WTC11 (cell line): ENCODE measurements at regions not wholly inside any gene's neighbourhood (a gene's known extent, or its start where the extent isn't known, plus 50 kb on each side); places are given as distances from the start of the nearest gene placed in this dataset.

Experiments
- ATAC-seq: fragments of 200-7000 bp; cut with Tn5 transposase; 2 replicates; pipeline ENCODE4 v1.10.0; 2021; ENCODE audit warnings: mild to moderate bottlenecking, moderate library complexity
- CTCF ChIA-PET: fragments of 300-600 bp; sonication (Branson Sonifier 250); formaldehyde crosslinking; loops from one replicate; lab custom pipeline; 2021; ENCODE audit warnings: antibody characterized with exemption; lab: Charles Lee
- POLR2A ChIA-PET: fragments of 350-600 bp; sonication (Branson Sonifier 250); formaldehyde crosslinking; loops from one replicate; lab custom pipeline; 2021; ENCODE audit warnings: antibody characterized with exemption; lab: Charles Lee
- DNase-seq: peaks from one replicate; pipeline ENCODE4 v3.0.0; 2021; ENCODE audit warnings: low spot score
- H3K27ac Mint-ChIP-seq: 2 replicates; pipeline ENCODE4 v1.8.0; 2021; ENCODE audit warnings: mixed read lengths
- H3K27me3 Mint-ChIP-seq: 2 replicates; pipeline ENCODE4 v1.8.0; 2021; ENCODE audit warnings: low read depth, mild to moderate bottlenecking, moderate library complexity, mixed read lengths
- H3K36me3 Mint-ChIP-seq: 2 replicates; pipeline ENCODE4 v1.8.0; 2021; ENCODE audit warnings: mixed read lengths
- H3K4me1 Mint-ChIP-seq: 2 replicates; pipeline ENCODE4 v1.8.0; 2022; ENCODE audit warnings: mixed read lengths
- H3K4me3 Mint-ChIP-seq: 2 replicates; pipeline ENCODE4 v1.8.0; 2021; ENCODE audit warnings: mild to moderate bottlenecking, moderate library complexity, mixed read lengths
- H3K9me3 Mint-ChIP-seq: 2 replicates; pipeline ENCODE4 v1.8.0; 2021; ENCODE audit warnings: mixed read lengths
- AR ChIP-seq: fragments of 250-450 bp; sonication (Bioruptor Pico); IDR thresholded peaks from 2 replicates; pipeline ENCODE4 v1.9.0; 2021; ENCODE audit warnings: mild to moderate bottlenecking
- ATF2 ChIP-seq: sonication (generic); formaldehyde crosslinking; IDR thresholded peaks from 2 replicates; pipeline ENCODE4 v1.8.1; 2022; ENCODE audit warnings: low read depth, missing genetic modification reagents, borderline replicate concordance
- ATF6 ChIP-seq: sonication (generic); formaldehyde crosslinking; IDR thresholded peaks from 2 replicates; pipeline ENCODE4 v1.8.1; 2023; ENCODE audit warnings: mild to moderate bottlenecking, missing genetic modification reagents
- CREB1 ChIP-seq: sonication (generic); formaldehyde crosslinking; IDR thresholded peaks from 2 replicates; pipeline ENCODE4 v1.8.0; 2023; ENCODE audit warnings: mild to moderate bottlenecking, missing genetic modification reagents
- ELF4 ChIP-seq: sonication (generic); formaldehyde crosslinking; IDR thresholded peaks from 2 replicates; pipeline ENCODE4 v1.8.1; 2022; ENCODE audit warnings: low read depth, mild to moderate bottlenecking, moderate library complexity, missing genetic modification reagents
- EMX1 ChIP-seq: fragments of 250-450 bp; sonication (Bioruptor Pico); IDR thresholded peaks from 2 replicates; pipeline ENCODE4 v1.8.0; 2021; ENCODE audit warnings: mild to moderate bottlenecking
- FOXP1 ChIP-seq: sonication (generic); formaldehyde crosslinking; IDR thresholded peaks from 2 replicates; pipeline ENCODE4 v1.8.0; 2022; ENCODE audit warnings: missing genetic modification reagents, mild to moderate bottlenecking, moderate library complexity, borderline replicate concordance
- GTF2I ChIP-seq: fragments of 250-450 bp; sonication (Bioruptor Pico); conservative IDR thresholded peaks from 2 replicates; pipeline ENCODE4 v1.4.0; 2021; ENCODE audit warnings: mild to moderate bottlenecking
- HMGXB4 ChIP-seq: sonication (generic); formaldehyde crosslinking; IDR thresholded peaks from 2 replicates; pipeline ENCODE4 v1.8.1; 2023; ENCODE audit warnings: mild to moderate bottlenecking, moderate library complexity, missing genetic modification reagents
- MLX ChIP-seq: sonication (generic); formaldehyde crosslinking; IDR thresholded peaks from 2 replicates; pipeline ENCODE4 v1.8.1; 2023; ENCODE audit warnings: mild to moderate bottlenecking, missing genetic modification reagents, moderate library complexity
- NR3C1 ChIP-seq: sonication (generic); formaldehyde crosslinking; conservative IDR thresholded peaks from 2 replicates; pipeline ENCODE4 v1.8.1; 2023; ENCODE audit warnings: low read depth, mild to moderate bottlenecking, missing genetic modification reagents
- RORB ChIP-seq: fragments of 250-450 bp; sonication (Bioruptor Pico); IDR thresholded peaks from 2 replicates; pipeline ENCODE4 v1.9.0; 2021; ENCODE audit warnings: mild to moderate bottlenecking
- SMAD3 ChIP-seq: sonication (generic); formaldehyde crosslinking; IDR thresholded peaks from 2 replicates; pipeline ENCODE4 v1.8.0; 2022; ENCODE audit warnings: missing genetic modification reagents, mild to moderate bottlenecking, borderline replicate concordance
- TCF7 ChIP-seq: sonication (generic); formaldehyde crosslinking; IDR thresholded peaks from 2 replicates; pipeline ENCODE4 v1.8.0; 2022; ENCODE audit warnings: mild to moderate bottlenecking, low read depth, missing genetic modification reagents, moderate library complexity
- ZBTB21 ChIP-seq: sonication (generic); formaldehyde crosslinking; IDR thresholded peaks from 2 replicates; pipeline ENCODE4 v1.8.1; 2023; ENCODE audit warnings: mild to moderate bottlenecking, missing genetic modification reagents, borderline replicate concordance
- ZNF423 ChIP-seq: fragments of 250-450 bp; sonication (Bioruptor Pico); IDR thresholded peaks from 2 replicates; pipeline ENCODE4 v2.1.2; 2022; ENCODE audit warnings: mild to moderate bottlenecking, moderate library complexity
- TF ChIP-seq, protein P1 (sequence below): sonication (generic); formaldehyde crosslinking; IDR thresholded peaks from 2 replicates; pipeline ENCODE4 v1.8.0; 2022; ENCODE audit warnings: mild to moderate bottlenecking, missing genetic modification reagents
- TF ChIP-seq, protein P2 (sequence below): sonication (generic); formaldehyde crosslinking; IDR thresholded peaks from 2 replicates; pipeline ENCODE4 v1.8.0; 2022; ENCODE audit warnings: mild to moderate bottlenecking, missing genetic modification reagents

- TF ChIP-seq, protein P1, sequence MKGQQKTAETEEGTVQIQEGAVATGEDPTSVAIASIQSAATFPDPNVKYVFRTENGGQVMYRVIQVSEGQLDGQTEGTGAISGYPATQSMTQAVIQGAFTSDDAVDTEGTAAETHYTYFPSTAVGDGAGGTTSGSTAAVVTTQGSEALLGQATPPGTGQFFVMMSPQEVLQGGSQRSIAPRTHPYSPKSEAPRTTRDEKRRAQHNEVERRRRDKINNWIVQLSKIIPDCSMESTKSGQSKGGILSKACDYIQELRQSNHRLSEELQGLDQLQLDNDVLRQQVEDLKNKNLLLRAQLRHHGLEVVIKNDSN (CRISPR knock-in tag), result no peak
Measured at GRCh38 chr5:101878190-101878589, 417.9 kb downstream of the SLCO4C1 start (continued).

DNA sequence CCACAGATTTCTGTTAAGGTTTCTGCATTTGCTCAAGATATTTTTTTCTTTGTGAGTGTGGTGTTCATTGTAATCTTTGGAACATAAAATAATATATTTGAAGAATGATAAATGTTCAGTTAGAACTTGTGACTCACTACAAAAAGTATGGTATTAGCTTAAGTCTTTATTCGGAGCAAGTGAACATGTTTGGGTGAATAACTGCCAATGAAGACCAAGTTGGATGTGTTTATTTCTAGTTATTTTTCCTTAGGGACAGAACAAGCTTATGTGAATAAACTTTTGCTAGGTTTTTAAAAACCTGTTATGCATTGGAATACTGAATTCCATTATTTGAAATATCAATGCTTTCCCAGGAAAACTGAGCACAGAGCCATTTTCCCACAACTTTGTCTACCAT lies 418.6 kb downstream of the SLCO4C1 start:
- Mint-ChIP-seq H3K9me3 (no peaks in the 10 kb centered on the region), H3K27ac (no peak overlapping the region), H3K27me3 (no peaks in the 10 kb centered on the region)
- no peak for DNase-seq
- POLR2A ChIA-PET, result no interaction called here
- TF ChIP-seq, protein P2, sequence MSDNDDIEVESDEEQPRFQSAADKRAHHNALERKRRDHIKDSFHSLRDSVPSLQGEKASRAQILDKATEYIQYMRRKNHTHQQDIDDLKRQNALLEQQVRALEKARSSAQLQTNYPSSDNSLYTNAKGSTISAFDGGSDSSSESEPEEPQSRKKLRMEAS (CRISPR knock-in tag), result no peak
- TF ChIP-seq NR3C1 (CRISPR knock-in tag), result no peak
- no peak for TF ChIP-seq ATF6 (CRISPR knock-in tag)
- TF ChIP-seq ZNF423 (CRISPR knock-in tag), result no peak
- TF ChIP-seq AR, result no peak
- TF ChIP-seq GTF2I (CRISPR knock-in tag), result no peak
- TF ChIP-seq, all 79 proteins: peak for 0
- ATAC-seq, result no peak
- peaks cover 2% of the 10 kb centered on the region; the same call in 1 of the 2 replicates for H3K4me1 Mint-ChIP-seq
- no peaks in the 10 kb centered on the region for H3K36me3 Mint-ChIP-seq
- CTCF ChIA-PET, result no interaction called here
- no peak overlapping the region for H3K4me3 Mint-ChIP-seq

GRCh38 chr5:101866473-101866872 lies 429.6 kb downstream of the SLCO4C1 start:
- DNase-seq, result no peak
- Mint-ChIP-seq H3K4me1 (no peaks in the 10 kb centered on the region), H3K27ac (no peak overlapping the region), H3K9me3 (no peaks in the 10 kb centered on the region), H3K4me3 (no peak overlapping the region), H3K36me3 (no peaks in the 10 kb centered on the region)
- no peak for ATAC-seq
- CTCF ChIA-PET, result no interaction called here
- TF ChIP-seq RORB (CRISPR knock-in tag) (no peak), MLX (no peak), CREB1 (CRISPR knock-in tag) (no peak), FOXP1 (no peak), ELF4 (CRISPR knock-in tag) (no peak), TCF7 (CRISPR knock-in tag) (no peak), ATF2 (no peak), ZBTB21 (CRISPR knock-in tag) (no peak), SMAD3 (CRISPR knock-in tag) (no peak), HMGXB4 (CRISPR knock-in tag) (no peak), EMX1 (CRISPR knock-in tag) (no peak)
- TF ChIP-seq, all 79 proteins: peak for 0
- H3K27me3 Mint-ChIP-seq, result no peaks in the 10 kb centered on the region
- POLR2A ChIA-PET, result no interaction called here
